ENCODE measurements at regions not wholly inside any gene's neighbourhood (a gene's known extent, or its start where the extent isn't known, plus 50 kb on each side); places are given as distances from the start of the nearest gene placed in this dataset.

GRCh38 chr4:117249333-117249732, 164.0 kb upstream of the TRAM1L1 start:
- Histone ChIP-seq H3K27me3 (ENCODE audit: insufficient read depth, low read depth, low read length) (no peaks in the 10 kb centered on the region), H3K79me2 (replicated peaks; ENCODE audit: insufficient read depth, low read length) (no peaks in the 10 kb centered on the region), H3K27ac (ENCODE audit: low read length) (no peak overlapping the region), H3K9me2 (ENCODE audit: insufficient read depth, low read length) (no peaks in the 10 kb centered on the region), H3K9me3 (ENCODE audit: low read length) (no peaks in the 10 kb centered on the region), H3F3A (ENCODE audit: insufficient read depth, low read length, poor library complexity, severe bottlenecking) (no peaks in the 10 kb centered on the region), H3K4me2 (ENCODE audit: low read length) (no peak overlapping the region), H3K4me3 (ENCODE audit: low read length) (no peak overlapping the region), H4K20me1 (ENCODE audit: insufficient read depth) (no peaks in the 10 kb centered on the region), H3K9ac (ENCODE audit: low read length) (no peak overlapping the region), H2AFZ (ENCODE audit: low read depth, low read length) (no peak overlapping the region), H3K36me3 (ENCODE audit: insufficient read depth, low read length) (no peaks in the 10 kb centered on the region)
- TF ChIP-seq RAD21 (conservative IDR thresholded peaks at IDR 0.05) (no peak), REST (IDR thresholded peaks at IDR 0.05; ENCODE audit: borderline replicate concordance) (no peak), POLR2AphosphoS5 (IDR thresholded peaks at IDR 0.05) (no peak), EP300 (conservative IDR thresholded peaks at IDR 0.05; ENCODE audit: poor library complexity, severe bottlenecking) (no peak), SMC3 (conservative IDR thresholded peaks at IDR 0.05; ENCODE audit: poor library complexity) (no peak), TAF1 (IDR thresholded peaks at IDR 0.05; ENCODE audit: low read depth) (no peak), EZH2 (IDR thresholded peaks at IDR 0.05; ENCODE audit: borderline replicate concordance, insufficient read depth, low read length, poor library complexity, severe bottlenecking) (no peak), MXI1 (conservative IDR thresholded peaks at IDR 0.05; ENCODE audit: poor library complexity, severe bottlenecking) (no peak), CTCF (IDR thresholded peaks at IDR 0.05; ENCODE audit: poor library complexity, severe bottlenecking) (no peak)

GRCh38 chr4:117264072-117264471, 178.7 kb upstream of the TRAM1L1 start:
- TF ChIP-seq MXI1 (conservative IDR thresholded peaks at IDR 0.05; ENCODE audit: poor library complexity, severe bottlenecking), result no peak
- TF ChIP-seq CTCF (IDR thresholded peaks at IDR 0.05; ENCODE audit: poor library complexity, severe bottlenecking), result no peak
- Histone ChIP-seq H3K9ac (ENCODE audit: low read length) (no peak overlapping the region), H3K27ac (ENCODE audit: low read length) (no peak overlapping the region), H3K27me3 (ENCODE audit: insufficient read depth, low read depth, low read length) (no peaks in the 10 kb centered on the region), H3K4me3 (ENCODE audit: low read length) (no peak overlapping the region), H3K9me2 (ENCODE audit: insufficient read depth, low read length) (no peaks in the 10 kb centered on the region), H2AFZ (ENCODE audit: low read depth, low read length) (no peak overlapping the region), H3K79me2 (replicated peaks; ENCODE audit: insufficient read depth, low read length) (no peaks in the 10 kb centered on the region), H4K20me1 (ENCODE audit: insufficient read depth) (no peaks in the 10 kb centered on the region), H3K4me2 (ENCODE audit: low read length) (no peak overlapping the region), H3K9me3 (ENCODE audit: low read length) (no peaks in the 10 kb centered on the region), H3F3A (ENCODE audit: insufficient read depth, low read length, poor library complexity, severe bottlenecking) (no peaks in the 10 kb centered on the region), H3K36me3 (ENCODE audit: insufficient read depth, low read length) (no peaks in the 10 kb centered on the region)
